DOHH2 (cell line): ENCODE measurements at regions not wholly inside any gene's neighbourhood (a gene's known extent, or its start where the extent isn't known, plus 50 kb on each side); places are given as distances from the start of the nearest gene placed in this dataset.

ENCODE experiments used
- H3F3A ChIP-seq: fragments of 200-600 bp; sonication (generic), shearing (Covaris generic); 2 replicates; pipeline ENCODE4 v1.6.0; 2016; ENCODE audit warnings: antibody characterized with exemption, mild to moderate bottlenecking; ENCODE audit not compliant: control insufficient read depth, insufficient read depth
- H3K27ac ChIP-seq: fragments of 200-600 bp; sonication (generic); 2 replicates; pipeline ENCODE4 v1.5.1; 2014; ENCODE audit warnings: low read depth, mild to moderate bottlenecking, low read length, moderate library complexity
- H3K27me3 ChIP-seq: fragments of 200-600 bp; sonication (generic); 2 replicates; pipeline ENCODE4 v1.6.1; 2014; ENCODE audit warnings: mild to moderate bottlenecking, low read length, mixed read lengths; ENCODE audit not compliant: control insufficient read depth
- H3K36me3 ChIP-seq: fragments of 200-600 bp; sonication (generic); 2 replicates; pipeline ENCODE4 v1.6.1; 2014; ENCODE audit warnings: mild to moderate bottlenecking, low read length, moderate library complexity, mixed read lengths; ENCODE audit not compliant: control insufficient read depth
- H3K4me1 ChIP-seq: fragments of 200-600 bp; sonication (generic); 2 replicates; pipeline ENCODE4 v1.6.1; 2014; ENCODE audit warnings: mild to moderate bottlenecking, low read length, mixed read lengths; ENCODE audit not compliant: control insufficient read depth
- H3K4me2 ChIP-seq: fragments of 200-600 bp; sonication (generic); 2 replicates; pipeline ENCODE4 v1.6.0; 2014; ENCODE audit warnings: mild to moderate bottlenecking, low read length, moderate library complexity
- H3K4me3 ChIP-seq: fragments of 200-600 bp; sonication (generic); 2 replicates; pipeline ENCODE4 v1.5.1; 2014; ENCODE audit warnings: mild to moderate bottlenecking, low read length, mixed read lengths
- H3K79me2 ChIP-seq: fragments of 200-600 bp; sonication (generic); 2 replicates; pipeline ENCODE4 v1.6.1; 2014; ENCODE audit warnings: mild to moderate bottlenecking, low read length, mixed read lengths; ENCODE audit not compliant: control insufficient read depth
- H3K9me2 ChIP-seq: fragments of 200-600 bp; sonication (generic); replicated peaks from 2 replicates; pipeline ENCODE4 v1.6.1; 2014; ENCODE audit warnings: mild to moderate bottlenecking, low read length, mixed read lengths; ENCODE audit not compliant: control insufficient read depth
- H3K9me3 ChIP-seq: fragments of 200-600 bp; sonication (generic); 2 replicates; pipeline ENCODE4 v1.6.1; 2014; ENCODE audit warnings: antibody characterized with exemption, low read length, mixed read lengths; ENCODE audit not compliant: control insufficient read depth, insufficient read depth
- H4K20me1 ChIP-seq: fragments of 200-600 bp; sonication (generic); 2 replicates; pipeline ENCODE4 v1.6.0; 2014; ENCODE audit warnings: low read depth, mild to moderate bottlenecking, antibody characterized with exemption, low read length, moderate library complexity; ENCODE audit not compliant: control insufficient read depth, insufficient read depth
- EZH2phosphoT487 ChIP-seq: fragments of 200-600 bp; sonication (generic); IDR thresholded peaks from 2 replicates; pipeline ENCODE4 v1.6.1; 2017; ENCODE audit warnings: borderline replicate concordance, mild to moderate bottlenecking, antibody characterized with exemption, low read length, moderate library complexity, mixed read lengths
- TF ChIP-seq, protein P1 (sequence below): fragments of 200-600 bp; sonication (generic); IDR thresholded peaks from one replicate; pipeline ENCODE4 v1.5.1; 2014; ENCODE audit warnings: antibody characterized with exemption, mild to moderate bottlenecking, low read depth, low read length; ENCODE audit not compliant: poor library complexity, severe bottlenecking

DNA sequence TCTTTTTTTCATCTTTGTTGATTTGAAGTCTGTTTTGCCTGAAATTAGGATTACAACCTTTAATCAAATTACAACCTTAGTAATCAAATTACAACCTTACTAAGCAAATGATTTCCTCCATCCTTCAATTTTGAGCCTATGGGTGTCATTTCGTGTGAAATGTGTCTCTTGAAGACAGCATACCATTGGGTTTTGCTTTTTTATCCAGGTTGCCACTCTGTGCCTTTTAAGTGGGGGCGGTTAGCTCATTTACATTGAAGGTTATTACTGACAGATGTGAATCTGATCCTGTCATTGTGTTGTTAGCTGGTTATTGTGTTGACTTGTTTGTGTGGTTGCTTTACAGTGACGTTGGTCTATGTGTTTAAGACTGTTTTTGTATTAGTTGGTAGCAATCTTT lies 74.8 kb upstream of the BCL9 start:
- H4K20me1 ChIP-seq = no peaks in the 10 kb centered on the region
- H3K36me3 ChIP-seq = no peaks in the 10 kb centered on the region
- no peaks in the 10 kb centered on the region for H3K9me2 ChIP-seq
- H3K79me2 ChIP-seq = no peaks in the 10 kb centered on the region
- no peaks in the 10 kb centered on the region for H3K9me3 ChIP-seq
- TF ChIP-seq, protein P1, sequence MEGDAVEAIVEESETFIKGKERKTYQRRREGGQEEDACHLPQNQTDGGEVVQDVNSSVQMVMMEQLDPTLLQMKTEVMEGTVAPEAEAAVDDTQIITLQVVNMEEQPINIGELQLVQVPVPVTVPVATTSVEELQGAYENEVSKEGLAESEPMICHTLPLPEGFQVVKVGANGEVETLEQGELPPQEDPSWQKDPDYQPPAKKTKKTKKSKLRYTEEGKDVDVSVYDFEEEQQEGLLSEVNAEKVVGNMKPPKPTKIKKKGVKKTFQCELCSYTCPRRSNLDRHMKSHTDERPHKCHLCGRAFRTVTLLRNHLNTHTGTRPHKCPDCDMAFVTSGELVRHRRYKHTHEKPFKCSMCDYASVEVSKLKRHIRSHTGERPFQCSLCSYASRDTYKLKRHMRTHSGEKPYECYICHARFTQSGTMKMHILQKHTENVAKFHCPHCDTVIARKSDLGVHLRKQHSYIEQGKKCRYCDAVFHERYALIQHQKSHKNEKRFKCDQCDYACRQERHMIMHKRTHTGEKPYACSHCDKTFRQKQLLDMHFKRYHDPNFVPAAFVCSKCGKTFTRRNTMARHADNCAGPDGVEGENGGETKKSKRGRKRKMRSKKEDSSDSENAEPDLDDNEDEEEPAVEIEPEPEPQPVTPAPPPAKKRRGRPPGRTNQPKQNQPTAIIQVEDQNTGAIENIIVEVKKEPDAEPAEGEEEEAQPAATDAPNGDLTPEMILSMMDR = no peak
- TF ChIP-seq EZH2phosphoT487 = no peak
- H3K4me1 ChIP-seq = no peaks in the 10 kb centered on the region
- 0 out of 2 replicates have a peak, but pooled peaks cover 3% of the 10 kb centered on the region for H3K27me3 ChIP-seq
- no peak overlapping the region for H3K27ac ChIP-seq
- H3K4me2 ChIP-seq = no peak overlapping the region
- H3F3A ChIP-seq = no peaks in the 10 kb centered on the region
- H3K4me3 ChIP-seq = no peak overlapping the region

DNA sequence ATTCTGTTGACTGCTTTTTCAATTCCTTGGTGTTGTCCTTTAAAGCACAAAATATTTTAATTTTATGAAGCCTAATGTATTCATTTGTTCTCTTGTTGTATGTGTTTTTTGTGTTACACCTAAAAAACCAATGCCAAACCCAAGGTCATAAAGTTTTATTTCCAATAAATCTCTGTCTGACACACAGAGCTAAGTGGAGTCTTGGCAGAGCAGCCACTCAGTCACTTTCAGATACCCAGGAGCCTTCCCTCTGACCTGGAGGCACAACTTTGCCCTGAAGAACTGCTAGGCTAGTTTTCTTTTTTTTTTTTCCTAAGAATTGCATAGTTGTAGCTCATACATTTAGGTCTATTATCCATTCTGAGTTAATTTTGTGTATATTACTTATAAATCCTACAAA lies 71.2 kb upstream of the BCL9 start:
- Histone ChIP-seq H4K20me1 (no peaks in the 10 kb centered on the region), H3K4me1 (no peaks in the 10 kb centered on the region), H3K27ac (no peak overlapping the region), H3K79me2 (no peaks in the 10 kb centered on the region), H3K4me2 (no peak overlapping the region), H3K9me2 (no peaks in the 10 kb centered on the region), H3K9me3 (no peaks in the 10 kb centered on the region), H3K27me3 (0 out of 2 replicates have a peak, but pooled peaks cover 3% of the 10 kb centered on the region), H3F3A (no peaks in the 10 kb centered on the region), H3K4me3 (no peak overlapping the region), H3K36me3 (no peaks in the 10 kb centered on the region)
- TF ChIP-seq EZH2phosphoT487 = no peak
- TF ChIP-seq, protein P1 = no peak

DNA sequence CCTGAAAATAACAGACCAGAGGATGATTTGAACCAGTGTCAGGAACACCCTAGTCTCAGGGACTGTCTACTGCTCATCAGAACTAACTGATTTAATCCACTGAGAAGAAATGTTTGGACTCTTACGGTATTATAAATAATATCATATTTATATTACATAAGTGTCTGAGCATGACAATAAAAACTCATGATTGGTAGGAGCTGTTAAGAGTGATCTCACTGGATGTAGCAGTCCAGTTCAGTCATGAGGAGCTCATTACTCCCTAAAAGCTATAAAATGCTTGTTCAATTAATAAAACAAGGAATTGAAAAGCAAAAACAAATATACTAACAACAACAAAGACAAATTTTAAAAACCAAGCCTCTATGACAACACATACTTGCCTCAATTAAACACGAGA lies 68.8 kb upstream of the BCL9 start:
- no peaks in the 10 kb centered on the region for H3K9me3 ChIP-seq

More for the DNA sequence above, 68.8 kb upstream of the BCL9 start:
- no peak overlapping the region for H3K27ac ChIP-seq
- H4K20me1 ChIP-seq = no peaks in the 10 kb centered on the region
- no peaks in the 10 kb centered on the region for H3K4me1 ChIP-seq
- H3K4me3 ChIP-seq = no peak overlapping the region
- H3K79me2 ChIP-seq = no peaks in the 10 kb centered on the region
- H3F3A ChIP-seq = no peaks in the 10 kb centered on the region
- no peak overlapping the region for H3K4me2 ChIP-seq
- H3K27me3 ChIP-seq = no peaks in the 10 kb centered on the region
- no peaks in the 10 kb centered on the region for H3K9me2 ChIP-seq
- no peak for TF ChIP-seq EZH2phosphoT487
- TF ChIP-seq, protein P1 = no peak
- no peaks in the 10 kb centered on the region for H3K36me3 ChIP-seq
